ENCODE measurements at regions not wholly inside any gene's neighbourhood (a gene's known extent, or its start where the extent isn't known, plus 50 kb on each side); places are given as distances from the start of the nearest gene placed in this dataset.

DNA sequence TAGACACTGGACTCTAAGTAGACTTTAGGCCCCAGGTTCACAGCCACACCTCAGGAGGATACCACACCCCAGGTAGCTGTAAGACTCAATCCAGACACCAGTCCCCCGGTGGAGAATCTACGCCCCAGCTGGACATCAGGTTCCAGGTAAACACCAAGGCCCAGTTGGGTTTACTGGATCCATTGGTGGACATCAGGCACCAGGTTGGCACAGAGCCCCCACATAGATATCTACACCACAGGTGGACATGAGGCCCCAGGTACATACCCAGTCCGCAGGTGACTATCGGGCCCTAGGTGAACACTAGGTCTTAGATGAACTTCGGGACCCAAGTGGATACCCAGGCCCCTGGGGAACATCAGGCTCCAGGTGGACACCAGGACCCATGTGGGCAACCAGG, 58.9 kb upstream of the SEPTIN5 start:
- no peak for TF ChIP-seq POLR2A (IDR thresholded peaks at IDR 0.05)
- TF ChIP-seq, protein P1, sequence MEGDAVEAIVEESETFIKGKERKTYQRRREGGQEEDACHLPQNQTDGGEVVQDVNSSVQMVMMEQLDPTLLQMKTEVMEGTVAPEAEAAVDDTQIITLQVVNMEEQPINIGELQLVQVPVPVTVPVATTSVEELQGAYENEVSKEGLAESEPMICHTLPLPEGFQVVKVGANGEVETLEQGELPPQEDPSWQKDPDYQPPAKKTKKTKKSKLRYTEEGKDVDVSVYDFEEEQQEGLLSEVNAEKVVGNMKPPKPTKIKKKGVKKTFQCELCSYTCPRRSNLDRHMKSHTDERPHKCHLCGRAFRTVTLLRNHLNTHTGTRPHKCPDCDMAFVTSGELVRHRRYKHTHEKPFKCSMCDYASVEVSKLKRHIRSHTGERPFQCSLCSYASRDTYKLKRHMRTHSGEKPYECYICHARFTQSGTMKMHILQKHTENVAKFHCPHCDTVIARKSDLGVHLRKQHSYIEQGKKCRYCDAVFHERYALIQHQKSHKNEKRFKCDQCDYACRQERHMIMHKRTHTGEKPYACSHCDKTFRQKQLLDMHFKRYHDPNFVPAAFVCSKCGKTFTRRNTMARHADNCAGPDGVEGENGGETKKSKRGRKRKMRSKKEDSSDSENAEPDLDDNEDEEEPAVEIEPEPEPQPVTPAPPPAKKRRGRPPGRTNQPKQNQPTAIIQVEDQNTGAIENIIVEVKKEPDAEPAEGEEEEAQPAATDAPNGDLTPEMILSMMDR (IDR thresholded peaks at IDR 0.05) = no peak
- intact Hi-C loops (cut with DNase I; ENCODE audit: low total_unique reads) = no loop called here
- DNase-seq (ENCODE audit: low spot score in 2 of 2) = peak in 1 of 2 donors; percentile 81
- H3K4me3 ChIP-seq (ENCODE audit: low read depth, poor library complexity, severe bottlenecking) = no peak overlapping the region
- 80 to 88% methylated on average over 5 of the region's 5 CpGs for WGBS, 2 donors

DNA sequence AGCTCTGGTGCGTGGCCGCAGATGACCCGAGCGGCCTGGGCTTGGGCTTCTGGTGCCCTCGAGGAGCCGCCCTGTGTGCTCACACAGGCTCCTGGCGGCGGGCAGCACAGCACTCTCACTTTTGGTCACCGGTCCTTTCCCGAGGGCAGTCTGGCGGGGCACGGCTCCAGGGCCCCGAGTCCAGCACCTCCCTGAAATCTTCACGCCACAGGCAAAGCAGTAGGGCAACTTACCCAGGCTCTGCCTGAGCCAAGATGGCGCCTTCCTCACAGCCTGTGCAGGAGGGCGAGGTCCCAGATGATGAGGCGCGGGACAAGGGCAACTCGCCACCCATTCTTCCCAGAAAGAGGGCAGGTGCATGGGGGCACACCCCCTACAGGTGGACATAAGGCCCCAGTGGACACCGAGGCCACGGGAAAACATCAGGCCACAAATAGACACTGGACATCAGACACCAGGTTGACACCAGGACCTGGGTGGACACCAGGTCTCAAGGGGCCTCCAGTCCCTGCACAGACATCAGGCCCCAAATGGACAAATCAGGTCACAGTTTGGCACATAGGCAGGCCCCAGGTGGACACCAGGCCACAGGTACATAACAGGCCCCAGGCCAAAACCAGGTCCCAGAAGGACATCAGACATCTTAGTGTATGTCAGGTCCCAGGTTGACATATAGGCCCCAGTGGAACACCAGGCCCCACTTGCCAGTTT, 57.6 kb upstream of the SEPTIN5 start:
- TF ChIP-seq, protein P1 (IDR thresholded peaks at IDR 0.05) = no peak
- TF ChIP-seq POLR2A (IDR thresholded peaks at IDR 0.05) = no peak
- no peak overlapping the region for H3K4me3 ChIP-seq (ENCODE audit: low read depth, poor library complexity, severe bottlenecking)
- intact Hi-C loops (cut with DNase I; ENCODE audit: low total_unique reads) = no loop called here
- WGBS, 2 donors = 95 to 98% methylated on average over 17 to 20 of the region's 21 CpGs
- peak in 1 of 2 donors; percentile 66 for DNase-seq (ENCODE audit: low spot score in 2 of 2)

DNA sequence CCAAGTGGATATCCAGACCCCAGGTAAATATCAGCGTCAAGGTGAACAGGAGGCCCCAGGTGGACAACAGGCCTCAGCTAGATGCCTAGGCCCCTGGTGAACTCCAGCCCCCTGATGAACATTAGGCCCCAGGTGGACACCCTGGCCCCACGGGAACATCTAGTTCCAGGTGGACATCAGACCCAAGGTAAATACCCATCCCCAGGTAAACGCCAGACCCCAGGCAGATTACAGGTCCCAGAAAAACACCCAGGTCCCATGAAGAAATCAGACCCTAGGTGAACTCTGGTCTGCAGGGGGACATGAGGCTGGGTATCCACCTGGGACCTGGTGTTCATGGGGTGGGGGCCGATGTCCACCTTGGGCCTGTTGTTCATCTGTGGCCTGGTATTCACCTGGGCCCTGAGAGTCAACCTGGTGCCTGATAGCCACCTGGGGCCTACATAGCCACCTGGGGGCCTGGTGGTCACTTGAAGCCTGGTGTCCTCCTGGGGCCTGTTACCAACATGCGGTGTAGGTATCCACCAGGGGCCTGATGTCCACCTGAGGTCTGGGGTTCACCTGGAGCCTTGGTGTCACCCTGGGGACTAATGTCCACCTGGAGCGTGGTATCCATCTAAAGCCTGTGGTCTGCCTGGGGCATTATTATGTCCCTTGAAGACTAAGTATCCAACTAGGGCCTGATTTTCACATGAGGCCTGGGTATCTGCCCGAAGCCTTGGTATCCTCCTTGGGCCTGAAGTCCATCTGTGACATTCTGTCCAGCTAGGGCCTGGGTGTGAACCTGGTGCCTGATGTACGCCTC, 56.8 kb upstream of the SEPTIN5 start:
- H3K4me3 ChIP-seq (ENCODE audit: low read depth, poor library complexity, severe bottlenecking) = no peak overlapping the region
- TF ChIP-seq POLR2A (IDR thresholded peaks at IDR 0.05) = no peak
- TF ChIP-seq, protein P1 (IDR thresholded peaks at IDR 0.05) = no peak
- intact Hi-C loops (cut with DNase I; ENCODE audit: low total_unique reads) = no loop called here
- WGBS, 2 donors = 95 to 100% methylated on average over 6 of the region's 8 CpGs
- peak in 1 of 2 donors; percentile 76 for DNase-seq (ENCODE audit: low spot score in 2 of 2)

DNA sequence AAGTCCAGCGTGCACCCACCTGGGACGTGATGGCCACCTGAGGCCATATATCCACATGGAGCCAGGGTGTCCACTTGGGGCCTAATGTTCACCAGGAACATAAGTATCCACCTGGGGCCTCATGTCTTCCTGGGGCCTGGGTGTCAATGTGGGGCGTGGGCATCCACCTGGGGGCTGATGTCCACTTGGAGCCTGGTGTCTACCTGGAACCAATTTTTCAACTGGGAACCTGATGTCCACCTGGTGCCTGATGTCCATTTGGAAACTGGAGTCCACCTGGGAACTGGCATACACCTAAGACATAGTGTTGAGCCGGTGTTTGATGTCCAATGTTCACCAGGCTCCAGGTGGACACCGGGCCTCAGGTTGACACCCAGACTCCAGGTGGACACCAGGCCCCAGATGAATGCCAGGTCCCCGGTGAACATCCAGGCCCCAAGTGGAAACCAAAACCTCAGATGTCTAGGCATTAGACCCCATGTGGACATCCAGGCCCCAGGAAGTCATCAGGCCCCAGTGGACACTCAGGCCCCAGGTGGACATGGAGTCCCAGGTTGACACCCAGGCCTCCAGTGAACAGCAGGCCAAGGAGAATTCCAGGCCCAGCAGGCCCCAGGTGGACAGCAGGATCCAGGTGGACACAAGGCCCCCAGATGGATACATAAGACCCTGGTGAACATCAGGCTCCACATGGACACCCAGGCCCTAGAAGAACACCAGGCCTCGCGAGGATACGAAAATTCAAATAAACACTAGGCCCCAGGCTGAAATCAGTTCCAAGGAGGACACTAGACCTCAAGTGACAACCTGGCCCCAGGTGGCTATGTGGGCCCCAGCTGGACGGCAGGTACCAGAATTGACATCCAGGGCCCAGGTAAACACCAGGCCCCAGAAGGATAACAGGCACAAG, 56.0 kb upstream of the SEPTIN5 start:
- H3K4me3 ChIP-seq (ENCODE audit: low read depth, poor library complexity, severe bottlenecking) = no peak overlapping the region
- no peak for TF ChIP-seq POLR2A (IDR thresholded peaks at IDR 0.05)
- TF ChIP-seq, protein P1 (IDR thresholded peaks at IDR 0.05) = no peak
- intact Hi-C loops (cut with DNase I; ENCODE audit: low total_unique reads) = no loop called here
- WGBS, 2 donors = 95 to 98% methylated on average over 10 of the region's 10 CpGs
- peak in 1 of 2 donors; percentile 81 for DNase-seq (ENCODE audit: low spot score in 2 of 2)

DNA sequence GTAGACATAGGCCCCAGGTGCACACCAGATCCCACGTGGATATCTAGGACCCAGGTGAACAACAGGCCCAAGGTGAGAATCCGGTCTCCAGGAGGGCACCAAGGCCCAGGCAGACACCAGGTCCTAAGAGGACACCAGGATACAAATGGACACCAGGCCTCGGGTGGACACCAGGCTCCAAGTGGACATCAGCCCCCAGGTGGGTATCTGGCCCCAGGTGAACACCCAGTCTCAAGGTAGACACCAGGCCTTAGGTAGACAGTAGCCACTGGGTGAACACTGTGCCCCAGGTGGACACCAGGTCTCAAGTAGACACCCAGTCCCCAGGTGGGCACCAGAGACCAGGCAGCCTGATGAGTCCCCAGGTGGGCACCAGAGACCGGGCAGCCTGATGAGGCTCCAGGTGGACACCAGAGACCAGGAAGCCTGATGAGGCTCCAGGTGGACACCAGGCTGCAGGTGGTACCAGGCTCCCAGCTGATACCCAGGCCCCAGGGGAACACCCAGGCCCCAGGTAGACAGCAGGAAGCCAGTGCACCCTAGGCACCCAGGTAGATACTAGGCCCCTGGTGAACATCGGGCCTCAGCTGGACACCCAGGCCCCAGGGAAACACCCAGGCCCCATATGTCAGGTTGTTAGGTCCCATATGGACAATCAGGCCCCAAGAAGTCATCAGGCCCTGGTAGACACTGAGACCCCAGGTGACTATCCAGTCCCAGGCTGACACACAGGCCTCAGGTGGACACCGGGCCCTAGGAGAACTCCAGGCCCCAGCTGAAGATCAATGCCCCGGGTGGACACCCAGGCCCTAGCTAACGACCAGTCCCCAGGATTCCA, 55.1 kb upstream of the SEPTIN5 start:
- peak in 1 of 2 donors; percentile 71 for DNase-seq (ENCODE audit: low spot score in 2 of 2)
- 97 to 100% methylated on average over 5 to 7 of the region's 8 CpGs for WGBS, 2 donors
- intact Hi-C loops (cut with DNase I; ENCODE audit: low total_unique reads) = no loop called here
- TF ChIP-seq, protein P1 (IDR thresholded peaks at IDR 0.05) = no peak
- no peak overlapping the region for H3K4me3 ChIP-seq (ENCODE audit: low read depth, poor library complexity, severe bottlenecking)

All from lower leg skin (tissue), 4 donors.